VCaP (cell line): ENCODE measurements at regions not wholly inside any gene's neighbourhood (a gene's known extent, or its start where the extent isn't known, plus 50 kb on each side); places are given as distances from the start of the nearest gene placed in this dataset.

Source experiments
- H3K27ac ChIP-seq: fragments of 450-650 bp; 2 replicates; pipeline ENCODE4 v1.5.1; 2017
- TF ChIP-seq, protein P1 (sequence below): fragments of 450-650 bp; conservative IDR thresholded peaks from 2 replicates; pipeline ENCODE4 v1.5.1; 2017; ENCODE audit warnings: mild to moderate bottlenecking, moderate library complexity

DNA sequence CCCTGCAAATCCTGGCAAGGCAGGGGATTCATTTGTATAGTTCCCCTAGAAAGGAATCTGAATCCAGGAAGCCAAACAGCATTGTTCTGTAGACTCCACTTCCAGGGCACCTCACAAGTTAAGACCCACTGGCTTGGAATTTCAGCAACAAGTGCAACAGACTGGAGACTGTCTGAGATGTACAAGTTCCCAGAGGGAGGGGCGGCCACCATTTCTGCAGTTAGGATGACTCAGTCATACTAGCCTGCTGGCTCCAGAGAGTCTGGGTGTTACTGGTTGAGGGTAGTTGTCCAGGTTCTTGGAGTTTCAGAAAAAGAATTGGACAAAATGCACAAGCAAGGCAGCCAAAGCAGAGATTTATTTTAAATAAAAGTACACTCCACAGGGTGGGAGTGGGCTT, 384.2 kb downstream of the DSC3 start:
- TF ChIP-seq, protein P1, sequence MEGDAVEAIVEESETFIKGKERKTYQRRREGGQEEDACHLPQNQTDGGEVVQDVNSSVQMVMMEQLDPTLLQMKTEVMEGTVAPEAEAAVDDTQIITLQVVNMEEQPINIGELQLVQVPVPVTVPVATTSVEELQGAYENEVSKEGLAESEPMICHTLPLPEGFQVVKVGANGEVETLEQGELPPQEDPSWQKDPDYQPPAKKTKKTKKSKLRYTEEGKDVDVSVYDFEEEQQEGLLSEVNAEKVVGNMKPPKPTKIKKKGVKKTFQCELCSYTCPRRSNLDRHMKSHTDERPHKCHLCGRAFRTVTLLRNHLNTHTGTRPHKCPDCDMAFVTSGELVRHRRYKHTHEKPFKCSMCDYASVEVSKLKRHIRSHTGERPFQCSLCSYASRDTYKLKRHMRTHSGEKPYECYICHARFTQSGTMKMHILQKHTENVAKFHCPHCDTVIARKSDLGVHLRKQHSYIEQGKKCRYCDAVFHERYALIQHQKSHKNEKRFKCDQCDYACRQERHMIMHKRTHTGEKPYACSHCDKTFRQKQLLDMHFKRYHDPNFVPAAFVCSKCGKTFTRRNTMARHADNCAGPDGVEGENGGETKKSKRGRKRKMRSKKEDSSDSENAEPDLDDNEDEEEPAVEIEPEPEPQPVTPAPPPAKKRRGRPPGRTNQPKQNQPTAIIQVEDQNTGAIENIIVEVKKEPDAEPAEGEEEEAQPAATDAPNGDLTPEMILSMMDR = no peak
- no peak overlapping the region for H3K27ac ChIP-seq

DNA sequence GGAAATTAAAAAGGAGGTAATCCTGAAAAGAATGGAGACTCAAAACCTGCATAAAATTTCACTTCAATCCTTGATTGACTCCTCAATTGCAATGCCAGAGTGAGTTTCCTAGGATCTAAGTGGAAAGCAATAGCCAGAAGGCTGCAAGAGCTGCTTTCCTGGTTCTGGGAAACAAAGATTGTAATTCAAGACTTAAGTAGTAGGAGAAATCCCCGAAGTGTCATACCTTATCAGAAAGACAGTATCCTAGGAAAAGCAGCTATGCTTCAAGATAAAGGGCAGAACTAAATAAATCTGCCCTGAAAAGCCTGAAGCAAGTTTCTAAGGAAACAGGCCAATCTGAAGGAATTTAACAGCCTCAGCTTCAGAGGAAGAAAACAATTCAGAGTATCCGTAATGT, 390.2 kb downstream of the DSC3 start:
- no peak overlapping the region for H3K27ac ChIP-seq
- TF ChIP-seq, protein P1 = no peak

DNA sequence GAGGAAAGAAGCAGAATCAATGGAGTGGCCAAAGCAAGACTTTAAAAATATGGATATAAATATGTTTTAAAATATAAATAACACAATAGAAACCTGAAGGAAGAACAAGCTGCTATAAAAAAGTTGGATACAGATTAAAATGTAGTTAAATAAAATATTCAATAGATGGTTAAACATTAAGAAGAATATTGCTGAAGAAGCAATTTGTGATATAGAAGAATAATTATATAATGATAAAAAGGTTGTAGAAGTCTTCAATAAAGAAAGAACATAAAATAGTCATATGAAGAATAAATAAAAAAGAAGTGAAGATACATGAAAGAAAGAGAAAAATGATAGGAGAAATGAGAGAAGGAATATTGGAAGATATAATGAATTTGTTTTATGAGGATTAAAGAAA, 392.0 kb downstream of the DSC3 start:
- no peak overlapping the region for H3K27ac ChIP-seq
- TF ChIP-seq, protein P1 = no peak

DNA sequence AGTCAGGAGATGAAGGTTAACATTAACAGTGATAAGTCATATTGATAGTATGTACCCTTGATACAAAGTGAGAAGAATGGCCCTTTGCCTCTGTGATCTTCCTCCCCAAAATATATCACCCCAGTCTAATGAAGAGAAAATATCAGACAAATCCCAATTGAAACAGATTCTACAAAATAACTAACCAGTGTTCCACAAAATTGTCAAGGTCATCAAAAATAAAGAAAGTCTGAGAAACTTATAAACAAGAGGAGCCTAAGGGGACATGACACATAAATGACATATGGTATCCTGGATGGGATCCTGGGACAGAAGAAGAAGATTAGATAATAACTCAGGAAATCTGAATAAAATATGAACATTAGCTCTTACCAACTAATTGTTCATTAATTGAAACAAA, 398.4 kb downstream of the DSC3 start:
- TF ChIP-seq, protein P1 = no peak

DNA sequence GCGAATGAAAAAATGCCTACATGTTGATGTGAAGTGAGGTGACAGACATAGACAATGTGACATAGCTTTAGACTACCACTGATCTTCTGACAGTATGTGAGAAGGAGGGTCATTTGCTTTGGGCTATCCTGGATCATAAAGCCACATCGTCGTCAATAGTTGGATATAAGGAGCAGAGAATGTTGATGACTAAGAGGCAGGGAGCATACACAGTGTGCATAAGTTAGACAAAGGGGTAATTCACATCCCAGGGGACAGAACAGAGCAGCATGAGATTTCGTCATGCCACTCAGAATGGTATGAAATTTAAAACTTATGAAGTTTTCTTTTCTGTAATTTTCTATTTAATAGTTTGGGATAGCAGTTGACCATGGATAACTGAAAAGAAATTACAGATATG, 403.2 kb downstream of the DSC3 start:
- no peak overlapping the region for H3K27ac ChIP-seq
- TF ChIP-seq, protein P1 = no peak

More for the DNA sequence above, 398.4 kb downstream of the DSC3 start:
- no peak overlapping the region for H3K27ac ChIP-seq

DNA sequence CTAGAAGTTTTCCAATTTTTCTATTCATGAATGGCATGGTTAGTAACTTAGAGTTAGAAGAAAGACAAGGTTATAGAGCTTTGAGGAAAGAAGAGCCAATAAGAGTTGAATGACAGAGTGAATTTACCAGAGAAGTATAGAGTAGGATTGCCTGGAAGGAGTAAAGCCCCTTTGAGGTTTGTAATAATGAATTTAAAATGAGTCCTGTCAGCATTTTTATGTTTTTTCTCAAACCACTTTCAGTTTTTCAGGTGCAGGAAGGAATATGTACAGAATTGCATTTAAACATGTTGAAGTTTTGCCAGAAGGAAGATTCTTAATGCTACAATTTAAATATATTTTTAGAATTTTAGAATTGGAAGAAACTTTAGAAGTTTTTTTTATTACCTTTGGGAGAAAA, 408.3 kb downstream of the DSC3 start:
- TF ChIP-seq, protein P1 = no peak
- H3K27ac ChIP-seq = no peak overlapping the region

DNA sequence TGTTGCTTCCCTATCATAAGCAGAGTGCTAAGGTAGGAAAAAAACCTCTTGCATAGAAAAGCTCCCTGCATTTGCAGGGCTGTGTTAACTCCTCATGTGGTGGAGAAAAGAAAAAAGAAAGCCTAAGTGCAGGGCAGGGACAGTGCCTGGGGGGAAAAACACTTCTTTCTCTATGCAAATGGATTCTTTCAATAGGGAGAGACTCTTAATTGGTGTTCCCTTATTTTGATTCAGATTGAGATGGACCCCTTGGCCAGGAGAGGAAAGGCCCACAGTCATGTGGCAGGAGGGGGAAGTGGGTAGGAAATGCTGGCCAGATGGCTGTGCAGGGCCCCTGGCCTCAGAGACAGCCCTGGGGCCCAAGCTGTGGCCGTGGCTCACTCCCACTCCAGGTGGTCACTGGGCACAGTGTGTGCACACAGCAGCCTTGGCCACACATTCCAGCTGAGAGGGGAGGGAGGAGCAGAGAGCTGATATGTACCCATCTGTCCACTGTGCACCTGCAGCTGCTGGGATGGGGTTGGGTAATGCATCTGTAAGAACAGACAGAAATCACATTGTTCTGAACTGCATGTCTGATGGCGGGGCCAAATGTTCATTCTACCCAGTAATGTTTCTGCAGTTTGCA, 410.4 kb downstream of the DSC3 start:
- H3K27ac ChIP-seq = no peak overlapping the region
- TF ChIP-seq, protein P1 = no peak

DNA sequence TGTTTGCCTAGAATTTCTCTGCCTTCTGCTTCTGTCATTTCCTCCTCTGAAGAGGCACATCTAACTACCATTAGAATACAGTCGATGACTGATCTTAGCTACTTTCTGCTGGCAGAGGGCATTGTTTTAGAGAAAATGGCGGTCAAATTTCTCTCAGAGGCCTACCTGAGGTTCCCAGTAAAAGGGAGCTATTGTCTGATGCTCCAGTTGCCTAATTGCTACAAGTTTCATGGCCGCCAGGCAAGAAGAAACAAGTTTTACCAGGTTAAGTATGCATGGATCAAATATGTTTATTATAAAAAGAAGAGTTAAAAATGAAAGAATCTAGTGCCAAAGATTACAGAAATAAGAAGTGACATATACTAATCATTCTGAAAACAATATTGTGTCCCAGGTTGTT, 416.6 kb downstream of the DSC3 start:
- TF ChIP-seq, protein P1 = no peak
- no peak overlapping the region for H3K27ac ChIP-seq
